Stomach (tissue), 8 donors: ENCODE measurements at regions not wholly inside any gene's neighbourhood (a gene's known extent, or its start where the extent isn't known, plus 50 kb on each side); places are given as distances from the start of the nearest gene placed in this dataset.
A peak's percentile ranks its signal among the peaks of the same experiment; 100 is the strongest.
"Not testable (repeated sequence)": the region's sequence is repeated elsewhere in the genome, so short reads cannot be mapped to it uniquely, and the experiment has no call there.

Source experiments
- DNase-seq, 2 donors: peaks; one replicate each; pipeline versions ENCODE4 v3.0.0 to v3.0.0-alpha.2; 2013 to 2019
- H3K27ac ChIP-seq, 5 donors: fragments of 200-600 bp in 4 of 5; sonication (generic) in 4 of 5; one replicate each; pipeline ENCODE4 v1.5.1; 2013 to 2019; ENCODE audit warnings: mild to moderate bottlenecking in 1 of 5, moderate library complexity in 1 of 5
- H3K27me3 ChIP-seq, 3 donors: fragments of 200-600 bp; sonication (generic); one replicate each; pipeline ENCODE4 v1.5.1; 2017 to 2019; ENCODE audit warnings: mixed run types in 1 of 3
- H3K36me3 ChIP-seq, 4 donors: fragments of 200-600 bp; sonication (generic); 1 replicate in 3 of 4; 2 replicates in 1 of 4; pipeline ENCODE4 v1.5.1; 2016 to 2019
- H3K4me1 ChIP-seq, 4 donors: fragments of 200-600 bp; sonication (generic); one replicate each; pipeline ENCODE4 v1.5.1; 2016 to 2019
- H3K4me3 ChIP-seq, 4 donors: fragments of 200-600 bp; sonication (generic) in 3 of 4; one replicate each; pipeline ENCODE4 v1.5.1; 2016 to 2019; ENCODE audit warnings: mild to moderate bottlenecking in 1 of 4
- H3K9me3 ChIP-seq, 4 donors: fragments of 200-600 bp; sonication (generic); one replicate each; pipeline ENCODE4 v1.5.1; 2016 to 2019
- CTCF ChIP-seq, 7 experiments: fragments of 450-650 bp in 4 of 7; fragments of 200-600 bp in 3 of 7; sonication (generic) in 3 of 7; IDR thresholded peaks; one replicate each; pipeline ENCODE4 v1.5.1; 2016 to 2019; ENCODE audit warnings: antibody characterized with exemption in 7 of 7, control low read depth in 2 of 7, mild to moderate bottlenecking in 1 of 7
- EP300 ChIP-seq: sonication (generic); formaldehyde crosslinking; IDR thresholded peaks from one replicate; pipeline ENCODE4 v1.6.1; 2017; ENCODE audit warnings: antibody characterized with exemption
- POLR2A ChIP-seq, 4 donors: fragments of 450-650 bp; IDR thresholded peaks; one replicate each; pipeline ENCODE4 v1.6.1; 2016; ENCODE audit warnings: antibody characterized with exemption in 4 of 4, control low read depth in 2 of 4, mild to moderate bottlenecking in 1 of 4, moderate library complexity in 1 of 4
- POLR2AphosphoS5 ChIP-seq, 3 donors: sonication (generic); formaldehyde crosslinking; IDR thresholded peaks; one replicate each; pipeline ENCODE4 v1.6.1; 2016; ENCODE audit warnings: antibody characterized with exemption in 3 of 3
- WGBS, 5 donors: extraction: QIAGEN DNeasy Blood & Tissue Kit in 3 of 5; methylation state at CpG; one replicate each; pipeline versions ENCODE4 v1.1.5 to v1.1.7; 2013 to 2018; 5-methylcytosine and 5-hydroxymethylcytosine counted together
- intact Hi-C: fragments of 100-400 bp; cut with DNase I; formaldehyde crosslinking; loops from one replicate; pipeline ENCODE4 v1.15.1; 2023; ENCODE audit warnings: low total_unique reads
- donor health status: healthy with polysubstance abuse.
- donor health status: Bipolar disorder and iron deficiency.
- donor health status: healthy.

- H3K36me3 ChIP-seq: no peaks in the 10 kb centered on the region
- H3K4me3 ChIP-seq: no peak overlapping the region
- H3K9me3 ChIP-seq: no peaks in the 10 kb centered on the region
- H3K4me1 ChIP-seq: peaks cover 0 to 9% (median 0%) of the 10 kb centered on the region in 4 donors
- intact Hi-C loops: no loop called here
- WGBS, 5 donors: 41 to 70% (median 53%) methylated on average over 2 of the region's 2 CpGs
- H3K27ac ChIP-seq: no peak overlapping the region
- no peaks in the 10 kb centered on the region for H3K27me3 ChIP-seq
- no peak for DNase-seq
- TF ChIP-seq POLR2AphosphoS5 (IDR thresholded peaks at IDR 0.05) (no peak), EP300 (no peak), CTCF (IDR thresholded peaks at IDR 0.05) (no peak), POLR2A (IDR thresholded peaks at IDR 0.05) (no peak)
These were observed 72.0 kb upstream of the RHOBTB1 start for GRCh38 chr10:61016007-61016406.

GRCh38 chr10:61010863-61011262, 66.9 kb upstream of the RHOBTB1 start:
- TF ChIP-seq POLR2A (IDR thresholded peaks at IDR 0.05): no peak
- no peak for TF ChIP-seq CTCF (IDR thresholded peaks at IDR 0.05)
- TF ChIP-seq POLR2AphosphoS5 (IDR thresholded peaks at IDR 0.05): no peak
- TF ChIP-seq EP300: no peak
- intact Hi-C loops: no loop called here
- H3K36me3 ChIP-seq: no peaks in the 10 kb centered on the region
- H3K27me3 ChIP-seq: no peaks in the 10 kb centered on the region
- WGBS, 5 donors: 78 to 93% (median 81%) methylated on average over 1 of the region's 1 CpG
- no peak for DNase-seq
- H3K9me3 ChIP-seq: no peaks in the 10 kb centered on the region
- H3K4me3 ChIP-seq: no peak overlapping the region
- no peak overlapping the region for H3K27ac ChIP-seq
- peaks cover 0 to 6% (median 0%) of the 10 kb centered on the region in 4 donors for H3K4me1 ChIP-seq

DNA sequence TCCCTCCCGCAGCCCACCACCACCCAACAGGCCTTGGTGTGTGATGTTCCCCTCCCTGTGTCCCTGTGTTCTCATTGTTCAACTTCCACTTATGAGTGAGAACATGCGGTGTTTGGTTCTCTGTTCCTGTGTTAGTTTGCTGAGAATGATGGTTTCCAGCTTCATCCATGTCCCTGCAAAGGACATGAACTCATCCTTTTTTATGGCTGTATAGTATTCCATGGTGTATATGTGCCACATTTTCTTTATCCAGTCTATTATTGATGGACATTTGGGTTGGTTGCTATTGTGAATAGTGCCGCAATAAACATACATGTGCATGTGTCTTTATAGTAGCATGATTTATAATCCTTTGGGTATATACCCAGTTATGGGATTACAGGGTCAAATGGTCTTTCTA, 59.1 kb upstream of the RHOBTB1 start:
- DNase-seq, H3K36me3 ChIP-seq, H3K4me3 ChIP-seq, intact Hi-C loops, H3K9me3 ChIP-seq, H3K27ac ChIP-seq: not testable (repeated sequence)
- Histone ChIP-seq H3K4me1 (peaks cover 0 to 18% (median 10%) of the 10 kb centered on the region in 4 donors), H3K27me3 (peaks cover 0 to 16% (median 8%) of the 10 kb centered on the region in 3 donors)
- 92 to 100% (median 96%) methylated on average over 3 of the region's 3 CpGs for WGBS, 5 donors

DNA sequence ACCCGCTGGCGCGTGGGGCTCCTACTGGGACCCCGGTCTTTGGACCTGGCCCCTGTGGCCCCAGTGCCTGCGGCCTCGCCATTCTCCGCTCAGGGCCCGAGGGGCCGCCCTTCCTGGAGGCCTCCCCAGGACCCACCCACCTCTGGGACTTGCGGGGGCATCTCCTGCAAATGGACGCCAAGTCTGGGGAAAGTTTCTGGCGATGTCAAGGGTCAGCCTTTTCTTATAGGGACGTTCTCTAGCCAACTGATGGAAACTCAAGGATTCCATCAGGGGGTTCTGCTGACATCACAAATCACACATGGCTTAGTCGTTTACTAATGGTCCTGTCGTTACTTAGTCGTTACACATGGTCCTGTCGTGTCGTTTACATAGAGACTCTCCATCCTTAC, 57.7 kb upstream of the RHOBTB1 start:
- peak overlapping the region; percentile 73 to 91 (median 84) for H3K27ac ChIP-seq
- no peak for TF ChIP-seq POLR2AphosphoS5 (IDR thresholded peaks at IDR 0.05)
- TF ChIP-seq POLR2A (IDR thresholded peaks at IDR 0.05): no peak
- TF ChIP-seq CTCF (IDR thresholded peaks at IDR 0.05): no peak
- no peak for TF ChIP-seq EP300
- WGBS, 5 donors: 27 to 59% (median 40%) methylated on average over 9 to 18 of the region's 18 CpGs
- H3K27me3 ChIP-seq: peaks cover 0 to 16% (median 8%) of the 10 kb centered on the region in 3 donors
- peak in 1 of 2 donors; percentile 30 for DNase-seq
- intact Hi-C loops: no loop called here
- H3K36me3 ChIP-seq: no peaks in the 10 kb centered on the region
- peaks cover 0 to 28% (median 10%) of the 10 kb centered on the region in 4 donors for H3K4me1 ChIP-seq
- peak overlapping the region; percentile 51 to 58 (median 56) for H3K4me3 ChIP-seq
- H3K9me3 ChIP-seq: no peaks in the 10 kb centered on the region
